ENCODE measurements at regions not wholly inside any gene's neighbourhood (a gene's known extent, or its start where the extent isn't known, plus 50 kb on each side); places are given as distances from the start of the nearest gene placed in this dataset.
"Not testable (repeated sequence)": the region's sequence is repeated elsewhere in the genome, so short reads cannot be mapped to it uniquely, and the experiment has no call there.

GRCh38 chr3:125670352-125670751 is 75.1 kb upstream of the OSBPL11 start:
- H3K4me3 ChIP-seq (ENCODE audit: low read length), result no peak overlapping the region
- TF ChIP-seq CTCF (conservative IDR thresholded peaks at IDR 0.05; ENCODE audit: low read depth, low read length), result no peak
- DNase-seq (ENCODE audit: low read depth), result no peak

- no peak for DNase-seq (ENCODE audit: low read depth)
- TF ChIP-seq CTCF (conservative IDR thresholded peaks at IDR 0.05; ENCODE audit: low read depth, low read length), result no peak
- H3K4me3 ChIP-seq (ENCODE audit: low read length), result no peak overlapping the region
Measured at GRCh38 chr3:125670945-125671344, 75.6 kb upstream of the OSBPL11 start.

GRCh38 chr3:125671461-125672243 is 76.4 kb upstream of the OSBPL11 start:
- no peak for TF ChIP-seq CTCF (conservative IDR thresholded peaks at IDR 0.05; ENCODE audit: low read depth, low read length)
- H3K4me3 ChIP-seq (ENCODE audit: low read length), result no peak overlapping the region
- DNase-seq (ENCODE audit: low read depth), result no peak

- DNase-seq (ENCODE audit: low read depth), result no peak
- no peak overlapping the region for H3K4me3 ChIP-seq (ENCODE audit: low read length)
- TF ChIP-seq CTCF (conservative IDR thresholded peaks at IDR 0.05; ENCODE audit: low read depth, low read length), result no peak
Measured at GRCh38 chr3:125675791-125676190, 80.5 kb upstream of the OSBPL11 start.

- H3K4me3 ChIP-seq (ENCODE audit: low read length), result no peak overlapping the region
- peak; percentile 1 for TF ChIP-seq CTCF (conservative IDR thresholded peaks at IDR 0.05; ENCODE audit: low read depth, low read length)
- no peak for DNase-seq (ENCODE audit: low read depth)
Measured at GRCh38 chr3:125679258-125679657, 84.0 kb upstream of the OSBPL11 start.

GRCh38 chr3:125681146-125681545 is 85.8 kb upstream of the OSBPL11 start:
- TF ChIP-seq CTCF (conservative IDR thresholded peaks at IDR 0.05; ENCODE audit: low read depth, low read length), result no peak
- DNase-seq (ENCODE audit: low read depth), result no peak
- no peak overlapping the region for H3K4me3 ChIP-seq (ENCODE audit: low read length)

- DNase-seq (ENCODE audit: low read depth); H3K4me3 ChIP-seq (ENCODE audit: low read length): not testable (repeated sequence)
Measured at GRCh38 chr3:125681906-125682305, 86.6 kb upstream of the OSBPL11 start.

GRCh38 chr3:125682610-125683009 is 87.3 kb upstream of the OSBPL11 start:
- DNase-seq (ENCODE audit: low read depth), result not testable (repeated sequence)

More at GRCh38 chr3:125682610-125683009, 87.3 kb upstream of the OSBPL11 start:
- not testable (repeated sequence) for H3K4me3 ChIP-seq (ENCODE audit: low read length)
